GM18870 (cell line): ENCODE measurements at regions not wholly inside any gene's neighbourhood (a gene's known extent, or its start where the extent isn't known, plus 50 kb on each side); places are given as distances from the start of the nearest gene placed in this dataset.

Experiments used
- ATAC-seq: cut with Tn5 transposase; IDR thresholded peaks from one replicate; pipeline ENCODE4 v1.9.1; 2021; ENCODE audit warnings: moderate library complexity; ENCODE audit not compliant: unreplicated experiment

DNA sequence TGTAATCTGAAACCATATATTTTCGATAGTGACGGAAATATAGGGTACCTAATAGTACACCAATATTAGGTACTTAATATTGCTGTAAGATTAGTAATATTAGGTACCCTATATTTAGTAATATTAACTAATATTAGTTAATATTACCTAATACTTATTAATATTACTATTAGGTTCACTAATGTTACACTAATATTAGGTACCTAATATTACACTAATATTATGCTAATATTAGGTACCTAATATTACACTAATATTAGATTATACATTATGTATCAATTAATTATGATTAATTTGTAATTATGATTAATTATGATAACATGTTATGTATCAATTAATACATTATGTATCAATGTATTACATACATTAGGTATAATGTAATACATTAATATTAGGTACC lies 518.2 kb upstream of the LRATD1 start:
- no peak for ATAC-seq

DNA sequence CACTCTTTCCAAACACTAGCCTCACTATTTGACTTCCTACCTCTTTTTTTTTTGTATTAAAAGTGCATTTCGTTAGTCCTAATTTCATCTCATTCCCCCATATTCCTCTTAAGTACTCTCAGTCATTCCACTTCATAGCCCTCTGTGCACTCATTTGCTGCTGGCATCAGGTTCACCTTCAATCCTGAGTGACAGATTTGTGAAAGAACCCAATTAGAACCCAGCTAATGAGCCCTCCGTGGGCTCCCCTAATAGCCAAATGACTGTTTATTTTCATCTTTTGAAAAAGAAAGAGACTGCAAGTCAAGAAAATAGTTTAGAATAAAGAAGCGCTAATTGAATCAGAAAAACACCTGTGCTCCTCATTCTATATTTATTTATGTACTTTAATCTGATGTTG lies 512.1 kb upstream of the LRATD1 start:
- no peak for ATAC-seq

DNA sequence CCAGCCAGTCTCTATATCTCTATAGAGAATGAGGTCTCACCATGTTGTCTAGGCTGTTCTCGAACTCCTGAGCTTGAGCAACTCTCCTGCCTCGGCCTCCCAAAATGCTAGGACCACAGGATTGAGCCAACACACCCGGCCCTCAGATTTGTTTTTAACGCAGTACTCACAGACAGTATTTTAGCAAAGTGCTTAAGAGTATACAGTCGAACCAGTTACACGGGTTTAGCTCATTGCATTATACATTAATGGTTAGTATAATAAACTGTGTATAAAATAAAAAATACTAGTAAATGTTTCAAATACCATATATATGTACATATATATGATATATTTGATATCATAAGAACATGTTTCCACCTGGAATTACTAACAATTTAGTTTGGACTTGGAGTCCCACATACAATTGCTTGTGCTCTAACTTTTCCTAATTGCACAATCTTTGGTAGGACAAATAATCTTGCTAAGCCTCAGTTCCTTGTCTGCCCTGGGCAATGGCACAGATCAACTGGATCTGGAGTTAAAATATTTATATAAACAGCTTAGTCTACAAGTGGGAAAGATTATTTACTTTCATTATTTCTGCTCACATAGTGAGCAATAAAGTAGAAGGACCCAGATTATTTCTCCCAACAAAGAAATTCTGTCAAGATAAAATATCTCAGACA lies 508.9 kb upstream of the LRATD1 start:
- no peak for ATAC-seq

DNA sequence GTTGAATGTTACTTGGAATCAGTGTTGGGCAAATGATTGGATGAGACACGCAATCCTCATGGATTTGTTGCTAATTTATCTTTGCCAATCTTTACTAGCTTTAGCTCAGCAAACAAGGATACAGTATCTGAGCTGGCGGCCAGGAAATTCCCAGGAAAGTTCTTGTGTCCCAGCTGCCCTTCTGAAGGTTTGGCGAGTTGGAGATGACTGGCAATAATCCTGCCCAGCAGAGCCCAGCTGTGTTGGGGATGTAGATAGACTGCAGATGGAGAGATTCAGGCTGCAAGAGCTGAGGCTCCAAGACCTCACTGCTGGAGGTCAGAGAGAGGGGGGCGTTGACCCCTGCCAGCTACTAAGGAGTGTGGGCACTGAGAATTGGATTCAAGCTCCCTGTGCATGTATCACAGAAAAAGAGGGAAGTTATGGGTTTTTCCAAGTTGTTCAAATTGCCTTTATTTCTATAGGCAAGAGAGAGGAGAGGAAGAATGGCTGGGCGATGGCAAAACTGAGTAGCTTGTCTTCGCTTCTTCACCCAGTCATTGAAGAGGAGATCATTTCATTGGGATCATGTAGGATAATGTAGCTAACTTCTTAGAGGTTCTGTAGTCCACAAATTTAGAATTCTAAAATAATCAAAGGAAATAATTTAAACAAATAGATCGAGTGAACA lies 506.8 kb upstream of the LRATD1 start:
- no peak for ATAC-seq

DNA sequence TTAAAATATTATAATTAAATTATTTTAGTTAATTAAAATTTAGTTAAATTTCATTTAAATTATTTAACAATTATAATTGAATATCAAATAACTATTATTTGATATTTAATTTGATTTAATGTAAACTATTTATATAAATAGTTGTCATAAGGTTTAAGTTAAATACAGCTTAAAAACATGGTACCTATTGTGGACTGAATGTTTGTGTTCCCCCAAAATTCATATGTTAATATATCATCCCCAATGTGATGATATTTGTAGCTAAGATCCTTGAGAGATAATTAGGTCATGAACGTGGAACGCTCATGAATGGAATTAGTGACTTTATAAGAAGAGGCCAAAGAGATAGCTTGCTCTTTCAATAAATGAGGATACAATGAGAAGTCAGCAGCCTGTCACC lies 505.7 kb upstream of the LRATD1 start:
- ATAC-seq = no peak

DNA sequence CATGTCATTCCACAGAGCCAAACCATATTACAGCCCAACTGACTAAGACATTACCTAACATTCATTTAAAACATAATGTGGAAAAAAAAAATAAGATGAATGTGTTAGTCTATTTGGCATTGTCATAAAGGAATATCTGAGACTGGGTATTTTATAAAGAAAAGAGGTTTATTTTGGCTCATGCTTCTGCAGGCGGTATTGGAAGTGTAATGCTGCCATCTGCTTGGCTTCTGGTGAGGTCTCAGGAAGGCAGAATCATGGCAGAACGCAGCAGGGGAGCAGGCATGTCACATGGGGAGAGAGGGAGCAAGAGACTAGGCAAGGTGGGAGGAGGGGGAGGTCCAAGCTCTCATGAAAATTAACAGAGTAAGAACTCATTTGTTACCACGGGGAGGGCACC lies 504.8 kb upstream of the LRATD1 start:
- no peak for ATAC-seq

DNA sequence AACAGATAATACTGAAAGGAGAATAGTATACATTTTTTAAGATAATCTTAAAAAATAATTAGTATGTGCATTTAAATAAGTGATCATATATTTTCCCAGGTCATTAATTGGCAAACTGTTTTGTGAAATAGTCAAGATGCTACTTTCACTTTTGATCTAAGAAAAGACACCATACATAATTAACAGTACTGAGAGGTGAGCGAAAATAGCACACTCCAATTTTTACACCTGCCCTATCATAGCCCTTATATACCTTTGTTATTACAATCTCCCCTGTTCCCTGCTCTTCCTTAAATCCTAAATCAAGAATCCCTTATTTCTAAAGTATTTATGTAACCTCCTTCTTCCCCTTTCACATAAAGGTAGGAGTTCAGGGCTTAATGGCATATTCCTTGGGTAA lies 500.1 kb upstream of the LRATD1 start:
- ATAC-seq = no peak

DNA sequence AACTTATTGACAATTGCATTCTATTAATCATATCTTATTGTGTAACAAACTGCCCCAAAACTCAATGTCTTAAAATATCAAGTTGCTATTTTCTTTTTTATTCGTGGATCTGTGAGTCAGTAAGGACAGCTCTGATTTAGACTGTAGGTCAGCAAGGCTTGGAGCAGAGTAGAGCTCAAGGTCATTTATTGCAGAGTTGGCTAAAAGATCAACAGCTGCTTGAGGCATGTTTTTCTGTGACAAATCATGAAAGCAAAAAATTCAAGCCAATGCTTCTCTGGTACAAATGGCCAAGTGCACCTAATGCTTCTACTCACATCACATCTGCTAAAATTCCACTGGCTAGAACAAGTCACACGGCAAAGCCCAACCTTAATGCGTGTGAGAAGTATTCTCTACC lies 497.7 kb upstream of the LRATD1 start:
- no peak for ATAC-seq

DNA sequence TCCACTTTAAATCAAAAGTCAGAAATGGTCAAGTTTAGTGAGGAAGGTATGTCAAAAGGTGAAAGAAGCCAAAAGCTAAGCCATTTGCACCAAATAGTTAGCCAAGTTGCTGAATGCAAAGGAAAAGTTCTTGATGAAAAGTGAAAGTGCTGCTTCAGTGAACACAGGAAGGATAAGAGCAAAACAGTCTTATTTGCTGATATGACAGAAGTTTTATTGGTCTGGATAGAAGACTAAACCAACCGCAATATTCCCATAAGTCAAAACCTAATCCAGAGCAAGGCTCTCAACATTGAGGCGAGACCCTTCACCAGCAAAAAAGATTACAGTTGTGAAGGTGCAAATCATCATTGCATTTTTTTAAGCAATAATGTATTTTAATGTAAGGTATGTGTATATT lies 496.5 kb upstream of the LRATD1 start:
- no peak for ATAC-seq

DNA sequence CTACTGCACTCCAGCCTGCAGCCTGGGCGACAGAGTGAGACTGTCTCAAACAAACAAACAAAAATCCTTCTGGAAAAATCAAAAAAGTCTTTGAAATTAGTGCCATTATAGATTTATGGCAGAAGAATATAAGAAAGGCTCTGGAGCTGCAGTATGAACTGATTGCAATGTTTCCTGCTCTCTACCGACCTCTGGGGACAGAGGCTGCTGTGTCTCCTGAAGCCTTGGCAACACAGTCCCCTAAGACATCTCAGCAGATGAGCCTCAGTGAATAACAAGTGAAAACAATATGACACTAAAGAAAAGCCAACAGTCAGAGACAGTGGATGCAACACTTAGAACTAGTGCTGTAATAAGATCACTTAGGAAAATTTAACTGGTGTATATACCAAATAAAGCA lies 494.9 kb upstream of the LRATD1 start:
- ATAC-seq = no peak

DNA sequence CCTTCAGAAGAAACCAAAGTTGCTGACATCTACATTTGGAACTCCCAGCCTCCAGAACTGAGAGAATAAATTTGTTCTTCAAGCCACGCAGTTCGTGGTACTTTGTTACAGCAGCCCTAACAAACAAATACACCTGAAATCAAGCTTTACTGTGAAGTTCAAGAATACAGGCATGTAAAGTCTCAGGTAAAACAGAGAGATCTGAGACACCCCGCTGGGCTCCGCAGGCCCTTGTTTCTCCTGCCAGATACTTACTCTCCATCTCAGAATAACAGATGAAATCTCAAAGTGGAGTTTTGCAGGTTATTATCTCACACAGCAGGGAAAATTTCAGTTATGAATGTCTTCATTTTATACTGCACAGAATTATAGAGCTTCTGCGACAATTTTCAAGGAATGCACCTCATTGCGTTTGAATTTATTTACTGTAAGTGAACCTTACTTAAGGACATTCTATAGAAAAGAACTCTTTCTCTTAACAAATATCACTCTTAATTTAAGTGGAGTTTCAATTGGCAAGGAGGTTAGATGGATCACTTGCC lies 492.4 kb upstream of the LRATD1 start:
- no peak for ATAC-seq

DNA sequence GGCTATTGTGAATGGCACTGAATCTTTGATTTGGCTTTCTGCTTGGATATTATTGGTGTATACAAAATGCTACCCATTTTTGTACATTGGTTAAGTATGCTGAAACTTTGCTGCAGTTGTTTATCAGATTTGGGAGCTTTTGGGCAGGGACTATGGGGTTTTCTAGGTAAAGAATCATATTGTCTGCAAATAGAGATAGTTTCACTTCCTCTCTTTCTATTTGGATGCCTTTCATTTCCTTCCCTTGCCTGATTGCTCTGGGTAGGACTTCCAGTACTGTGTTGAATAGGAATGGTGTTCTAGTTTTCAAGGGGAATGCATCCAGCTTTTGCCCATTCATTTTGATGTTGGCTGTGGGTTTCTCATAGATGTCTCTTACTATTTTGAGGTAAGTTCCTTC lies 489.1 kb upstream of the LRATD1 start:
- no peak for ATAC-seq

DNA sequence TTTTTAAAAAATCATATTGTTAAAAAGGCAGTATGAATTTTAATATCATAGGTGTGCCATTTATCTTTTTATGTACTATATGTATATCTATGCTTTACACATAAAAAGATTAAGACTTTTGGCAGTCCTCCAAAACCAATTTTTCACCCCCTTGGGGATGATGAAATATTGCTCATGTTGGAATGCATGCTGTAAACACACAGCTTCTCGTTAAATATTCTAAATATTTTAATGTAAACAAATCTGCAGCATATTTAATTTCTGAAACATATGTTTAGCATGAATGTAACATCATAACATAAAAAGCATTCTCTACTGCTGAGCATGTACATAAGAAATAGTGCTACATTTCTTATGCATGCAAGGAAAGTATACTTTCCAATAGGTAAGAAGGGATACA lies 484.3 kb upstream of the LRATD1 start:
- ATAC-seq = no peak

DNA sequence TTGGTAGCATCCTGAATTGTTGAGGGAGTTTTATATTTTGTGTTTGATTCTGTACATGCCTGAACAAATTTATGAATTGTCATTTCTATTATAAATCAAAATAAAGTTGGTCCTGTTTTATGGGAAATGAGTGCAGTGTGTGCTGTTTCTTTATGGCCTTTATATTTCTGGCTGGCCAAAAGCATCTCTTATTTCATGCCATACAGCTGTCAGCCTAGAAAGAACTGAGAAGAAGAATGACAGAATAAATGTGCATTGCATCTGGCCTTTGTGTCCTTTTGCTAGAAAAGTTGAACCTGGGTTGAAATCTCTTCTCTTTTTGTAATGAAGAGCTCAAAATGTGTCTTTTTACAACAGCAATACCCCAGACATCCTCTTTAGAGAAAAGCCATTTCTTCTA lies 474.7 kb upstream of the LRATD1 start:
- ATAC-seq = no peak

DNA sequence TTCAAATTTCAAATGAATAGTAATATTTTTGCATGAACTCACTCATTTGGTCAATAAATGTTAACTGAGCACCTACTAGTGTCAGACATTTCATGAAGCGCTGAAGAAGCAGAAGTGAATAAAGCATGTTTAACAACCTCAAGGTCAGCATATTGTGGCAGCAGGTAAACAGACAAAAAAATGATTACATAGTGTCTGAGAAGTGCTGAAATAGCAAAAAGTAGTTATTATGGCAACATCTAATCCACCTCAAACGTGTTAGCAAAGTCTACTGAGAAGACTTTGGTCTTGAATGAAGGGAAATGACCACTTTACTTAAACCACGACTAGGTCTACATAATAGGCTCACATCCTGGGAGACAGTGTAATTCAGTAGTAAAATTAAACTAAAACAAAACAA lies 452.2 kb upstream of the LRATD1 start:
- ATAC-seq = no peak

DNA sequence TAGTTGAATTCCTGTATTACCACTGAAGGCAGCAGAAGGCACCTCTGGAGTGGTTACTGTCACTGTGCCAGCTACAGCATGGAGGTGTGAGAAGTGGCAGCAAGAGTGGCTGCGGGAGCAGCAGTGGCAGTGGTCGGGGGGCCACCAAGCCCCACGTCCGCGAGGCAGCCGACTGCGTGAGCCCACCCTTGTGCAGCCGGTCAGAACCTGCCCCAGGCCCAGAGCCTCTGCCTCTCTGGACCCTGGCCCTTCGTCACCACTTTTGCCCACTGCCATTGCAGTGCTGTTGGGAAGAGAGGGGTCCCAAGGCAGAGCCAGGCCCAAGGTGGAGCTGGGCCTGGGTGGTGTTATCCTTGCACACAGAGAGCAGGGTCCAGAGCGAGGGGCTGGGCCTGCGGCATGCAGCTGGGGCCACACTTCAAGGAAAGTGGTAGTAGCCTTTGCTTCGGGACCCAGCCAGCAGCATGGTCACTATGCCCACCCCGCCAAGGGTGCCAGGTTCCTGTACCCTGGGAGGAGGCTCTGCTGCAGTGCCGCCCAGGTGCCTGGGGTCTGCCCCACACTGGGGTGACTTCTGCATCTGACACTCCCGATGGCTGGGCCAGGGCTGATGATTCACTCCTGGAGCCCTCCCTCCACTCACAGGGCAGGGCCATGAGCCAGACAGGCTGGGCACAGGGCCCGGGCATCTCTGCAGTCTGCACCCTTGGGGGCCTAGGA lies 450.1 kb upstream of the LRATD1 start:
- no peak for ATAC-seq

DNA sequence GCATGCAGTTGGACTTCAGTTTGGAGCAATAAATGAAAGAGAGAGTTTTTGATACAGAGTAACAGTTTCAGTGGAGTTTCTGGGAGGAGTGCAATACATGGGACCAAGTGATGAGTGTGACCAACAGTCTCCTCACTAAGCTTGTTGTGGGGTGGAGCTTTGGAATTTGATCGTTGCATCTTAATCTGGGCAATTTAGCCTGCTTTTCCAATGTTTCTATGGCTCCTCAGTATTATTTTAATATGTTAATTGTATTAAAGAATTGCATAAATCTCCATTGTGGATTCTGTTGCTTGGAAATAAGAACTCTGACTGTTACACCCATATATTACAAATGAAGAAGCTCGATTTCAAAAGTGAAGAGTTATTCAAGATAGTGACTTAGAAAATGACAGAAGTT lies 446.6 kb upstream of the LRATD1 start:
- no peak for ATAC-seq

DNA sequence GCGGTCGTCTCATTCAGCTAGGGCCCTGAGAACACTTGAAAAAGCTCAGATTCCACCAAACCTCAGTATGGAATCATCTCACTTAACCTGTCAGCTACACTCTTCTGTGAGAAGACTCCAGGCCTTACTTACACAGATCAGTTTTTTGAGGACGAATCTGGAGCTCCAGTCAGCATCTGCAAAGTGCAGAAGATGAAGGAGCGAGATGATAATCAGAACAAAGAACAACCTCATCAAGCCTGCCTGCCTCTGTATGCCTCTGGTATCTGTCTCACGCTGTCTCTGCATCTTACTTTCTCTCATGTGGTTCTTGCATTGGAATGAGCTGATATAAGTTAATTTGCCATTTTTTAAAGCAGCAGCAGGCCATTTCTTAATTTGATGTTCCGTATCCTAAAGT lies 444.1 kb upstream of the LRATD1 start:
- ATAC-seq = no peak

DNA sequence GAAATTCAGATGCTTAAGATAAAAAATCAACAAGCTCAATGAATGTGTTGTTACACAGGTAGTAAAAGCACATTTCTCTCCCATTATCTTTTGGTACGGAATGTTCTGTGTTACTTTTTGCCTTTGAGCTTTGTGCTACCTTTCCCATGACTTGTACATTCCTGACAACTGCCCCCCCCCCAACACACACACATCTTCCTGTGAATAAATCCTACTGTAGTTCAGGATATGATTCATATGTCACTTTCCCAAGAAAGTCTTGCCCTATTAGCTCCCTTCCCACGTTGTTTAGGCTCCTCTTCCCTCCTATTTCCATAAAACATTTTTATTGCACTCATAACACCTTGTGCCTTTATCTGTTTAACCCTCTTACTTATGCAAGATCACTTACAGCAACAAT lies 442.6 kb upstream of the LRATD1 start:
- ATAC-seq = no peak

DNA sequence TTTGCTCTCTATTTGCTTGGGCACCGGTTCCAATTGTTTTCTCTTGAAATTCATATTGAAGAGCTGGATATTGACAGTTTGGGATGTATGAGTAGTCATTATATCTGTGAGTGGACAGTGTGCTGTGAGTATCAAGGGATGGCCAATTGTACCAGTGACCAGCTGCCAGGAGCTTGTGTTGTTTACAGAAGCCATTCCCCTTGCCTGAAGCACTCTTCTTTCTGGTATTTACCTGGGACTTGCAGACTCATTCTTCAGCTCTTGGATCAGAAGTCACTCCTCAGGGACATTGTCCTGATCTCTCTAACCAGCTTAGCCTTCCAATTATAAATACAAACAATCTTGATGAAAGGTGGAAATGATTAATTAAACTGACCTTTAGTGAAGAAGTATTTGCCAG lies 438.3 kb upstream of the LRATD1 start:
- ATAC-seq = no peak

DNA sequence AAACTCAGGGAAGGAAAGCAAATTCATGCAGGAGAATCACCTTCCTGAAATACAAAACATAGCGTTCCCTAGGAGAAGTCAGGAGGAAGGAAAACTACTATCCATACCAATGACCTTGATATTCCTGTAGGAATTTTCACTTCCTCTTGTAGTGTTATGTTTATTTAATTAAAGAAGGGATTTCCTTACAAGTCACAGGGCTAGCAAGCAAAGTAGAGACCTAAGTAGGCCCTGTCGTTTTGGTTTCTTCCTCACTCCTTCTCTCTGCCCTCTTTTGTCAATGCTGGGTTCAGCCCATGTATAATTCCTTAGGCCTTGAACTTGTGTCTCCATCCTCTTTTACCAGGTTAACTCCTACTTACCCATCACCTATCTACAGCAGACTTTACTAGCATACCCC lies 435.2 kb upstream of the LRATD1 start:
- no peak for ATAC-seq

DNA sequence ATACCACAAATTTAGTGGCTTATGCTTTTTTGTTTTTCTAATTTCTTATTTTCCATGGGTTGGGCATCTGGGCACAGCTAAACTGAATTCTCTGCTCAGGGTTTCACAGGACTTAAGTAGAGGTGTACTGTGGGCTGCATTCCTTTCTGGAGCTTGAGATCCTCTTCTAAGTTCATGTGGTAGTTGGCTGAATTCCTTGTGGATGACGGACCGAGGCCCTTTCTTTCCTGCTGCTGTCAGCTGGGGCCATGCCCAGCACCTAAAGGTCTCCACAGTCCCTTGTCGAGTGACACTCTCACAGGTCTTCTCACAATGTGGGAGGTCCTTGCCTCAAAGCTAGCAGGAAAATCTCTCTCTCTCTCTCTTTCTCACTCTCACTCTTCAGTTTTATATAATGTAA lies 433.5 kb upstream of the LRATD1 start:
- no peak for ATAC-seq
